DND-41 (cell line): ENCODE measurements at regions not wholly inside any gene's neighbourhood (a gene's known extent, or its start where the extent isn't known, plus 50 kb on each side); places are given as distances from the start of the nearest gene placed in this dataset.

Source experiments
- ATAC-seq: fragments of 200-7000 bp; cut with Tn5 transposase; 3 replicates; pipeline ENCODE4 v1.9.1; 2021; ENCODE audit warnings: low read depth; ENCODE audit not compliant: insufficient read depth
- DNase-seq: peaks from one replicate; pipeline ENCODE4 v3.0.0-alpha.2; 2020
- H2AFZ ChIP-seq: 2 replicates; pipeline ENCODE4 v1.6.0; 2012; ENCODE audit warnings: low read depth, low read length
- H3K27ac ChIP-seq: 2 replicates; pipeline ENCODE4 v1.5.1; 2012; ENCODE audit warnings: low read length, inconsistent platforms
- H3K27me3 ChIP-seq: fragments of 200-600 bp; sonication (generic); 2 replicates; pipeline ENCODE4 v1.6.0; 2012; ENCODE audit warnings: low read length, mild to moderate bottlenecking, inconsistent platforms; ENCODE audit not compliant: insufficient read depth, poor library complexity
- H3K36me3 ChIP-seq: 2 replicates; pipeline ENCODE4 v1.5.1; 2012; ENCODE audit warnings: low read length, inconsistent platforms; ENCODE audit not compliant: insufficient read depth
- H3K4me1 ChIP-seq: 2 replicates; pipeline ENCODE4 v1.5.1; 2012; ENCODE audit warnings: mild to moderate bottlenecking, low read length; ENCODE audit not compliant: insufficient read depth
- H3K4me2 ChIP-seq: 2 replicates; pipeline ENCODE4 v1.6.0; 2012; ENCODE audit warnings: mild to moderate bottlenecking, moderate library complexity, low read length, inconsistent platforms; ENCODE audit not compliant: insufficient read depth
- H3K4me3 ChIP-seq, 2 experiments: fragments of 200-600 bp in 1 of 2; shearing (Covaris generic) in 1 of 2; 2 replicates each; pipeline ENCODE4 v1.5.1; 2012 to 2016; ENCODE audit warnings: inconsistent platforms in 2 of 2, low read length in 2 of 2, mild to moderate bottlenecking in 2 of 2, low read depth in 1 of 2, moderate library complexity in 1 of 2
- H3K79me2 ChIP-seq: 2 replicates; pipeline ENCODE4 v1.6.0; 2012; ENCODE audit warnings: low read length, inconsistent platforms; ENCODE audit not compliant: insufficient read depth
- H3K9ac ChIP-seq: 2 replicates; pipeline ENCODE4 v1.6.0; 2012; ENCODE audit warnings: low read depth, mild to moderate bottlenecking, inconsistent platforms, low read length, moderate library complexity
- H3K9me3 ChIP-seq: 2 replicates; pipeline ENCODE4 v1.5.1; 2012; ENCODE audit warnings: low read length, moderate library complexity, mild to moderate bottlenecking, inconsistent platforms; ENCODE audit not compliant: insufficient read depth, severe bottlenecking
- H4K20me1 ChIP-seq: 2 replicates; pipeline ENCODE4 v1.6.0; 2012; ENCODE audit warnings: low read length; ENCODE audit not compliant: insufficient read depth
- CTCF ChIP-seq: IDR thresholded peaks from 2 replicates; pipeline ENCODE4 v1.5.1; 2012; ENCODE audit warnings: borderline replicate concordance, low read length, moderate library complexity, mild to moderate bottlenecking; ENCODE audit not compliant: poor library complexity, severe bottlenecking; ENCODE audit errors: extremely low read depth
- EZH2 ChIP-seq: IDR thresholded peaks from 3 replicates; pipeline ENCODE4 v1.6.1; 2012; ENCODE audit warnings: borderline replicate concordance, low read depth, mild to moderate bottlenecking, moderate library complexity, low read length, inconsistent platforms; ENCODE audit not compliant: severe bottlenecking

GRCh38 chr21:36247316-36248010 is 72.5 kb upstream of the MORC3 start:
- Histone ChIP-seq H3K27me3 (no peaks in the 10 kb centered on the region), H3K27ac (no peak overlapping the region), H3K36me3 (peaks cover 53% of the 10 kb centered on the region), H3K79me2 (no peaks in the 10 kb centered on the region), H3K4me1 (no peaks in the 10 kb centered on the region), H3K4me2 (no peak overlapping the region), H2AFZ (no peak overlapping the region), H3K9ac (no peak overlapping the region), H4K20me1 (no peaks in the 10 kb centered on the region), H3K4me3 (no peak overlapping the region), H3K9me3 (no peaks in the 10 kb centered on the region)
- ATAC-seq (no peak), DNase-seq (no peak)
- TF ChIP-seq EZH2 (no peak), CTCF (no peak)

GRCh38 chr21:36249576-36250422 is 70.2 kb upstream of the MORC3 start:
- peaks cover 58% of the 10 kb centered on the region for H3K36me3 ChIP-seq
- H4K20me1 ChIP-seq: no peaks in the 10 kb centered on the region
- no peak overlapping the region for H3K4me2 ChIP-seq
- H2AFZ ChIP-seq: no peak overlapping the region
- H3K9me3 ChIP-seq: no peaks in the 10 kb centered on the region
- H3K4me1 ChIP-seq: peaks cover 5% of the 10 kb centered on the region; the same call in 1 of the 2 replicates
- no peaks in the 10 kb centered on the region for H3K79me2 ChIP-seq
- ATAC-seq: no peak
- H3K9ac ChIP-seq: no peak overlapping the region
- DNase-seq: no peak
- no peak overlapping the region for H3K4me3 ChIP-seq
- H3K27ac ChIP-seq: no peak overlapping the region
- no peaks in the 10 kb centered on the region for H3K27me3 ChIP-seq
- TF ChIP-seq EZH2 (no peak), CTCF (no peak)

- no peak for ATAC-seq
- Histone ChIP-seq H3K27ac (no peak overlapping the region), H3K4me1 (peaks cover 5% of the 10 kb centered on the region; the same call in 1 of the 2 replicates), H3K4me3 (no peak overlapping the region), H3K9me3 (no peaks in the 10 kb centered on the region), H3K27me3 (no peaks in the 10 kb centered on the region), H4K20me1 (no peaks in the 10 kb centered on the region), H3K36me3 (peaks cover 51% of the 10 kb centered on the region), H2AFZ (no peak overlapping the region), H3K79me2 (no peaks in the 10 kb centered on the region), H3K9ac (no peak overlapping the region), H3K4me2 (no peak overlapping the region)
- DNase-seq: no peak
- TF ChIP-seq EZH2 (no peak), CTCF (no peak)
Observed at GRCh38 chr21:36250423-36251075, 69.4 kb upstream of the MORC3 start.
